Astrocyte (in vitro differentiated cells and primary cell): ENCODE measurements at regions not wholly inside any gene's neighbourhood (a gene's known extent, or its start where the extent isn't known, plus 50 kb on each side); places are given as distances from the start of the nearest gene placed in this dataset.

Experiments
- EZH2 ChIP-seq: IDR thresholded peaks from 2 replicates; pipeline ENCODE4 v1.6.1; 2012; ENCODE audit warnings: mild to moderate bottlenecking, low read length, inconsistent platforms; ENCODE audit not compliant: insufficient read depth
- TF ChIP-seq, protein P1 (sequence below): IDR thresholded peaks from 2 replicates; pipeline ENCODE4 v1.5.1; 2011; ENCODE audit warnings: low read depth, mild to moderate bottlenecking, inconsistent platforms, low read length, moderate library complexity; ENCODE audit not compliant: insufficient read depth

DNA sequence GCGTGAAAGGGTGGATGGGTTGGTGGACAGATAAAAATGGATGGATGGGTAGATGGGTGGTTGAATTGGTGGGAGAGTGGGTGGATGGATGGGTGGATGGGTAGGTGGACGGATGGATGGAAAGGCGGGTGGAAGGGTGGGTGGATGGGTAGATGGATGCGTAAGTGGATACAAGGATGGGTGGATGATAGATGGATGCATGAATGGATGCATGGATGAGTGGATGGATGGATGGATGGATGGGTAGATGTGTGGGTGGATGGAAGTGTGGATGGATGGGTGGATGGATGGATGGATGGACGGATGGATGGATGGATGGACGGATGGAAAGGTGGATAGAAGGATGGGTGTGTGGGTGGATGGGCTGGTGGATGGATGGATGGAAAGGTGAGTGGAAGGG is 77.0 kb upstream of the GRK3 start:
- TF ChIP-seq EZH2: no peak
- TF ChIP-seq, protein P1, sequence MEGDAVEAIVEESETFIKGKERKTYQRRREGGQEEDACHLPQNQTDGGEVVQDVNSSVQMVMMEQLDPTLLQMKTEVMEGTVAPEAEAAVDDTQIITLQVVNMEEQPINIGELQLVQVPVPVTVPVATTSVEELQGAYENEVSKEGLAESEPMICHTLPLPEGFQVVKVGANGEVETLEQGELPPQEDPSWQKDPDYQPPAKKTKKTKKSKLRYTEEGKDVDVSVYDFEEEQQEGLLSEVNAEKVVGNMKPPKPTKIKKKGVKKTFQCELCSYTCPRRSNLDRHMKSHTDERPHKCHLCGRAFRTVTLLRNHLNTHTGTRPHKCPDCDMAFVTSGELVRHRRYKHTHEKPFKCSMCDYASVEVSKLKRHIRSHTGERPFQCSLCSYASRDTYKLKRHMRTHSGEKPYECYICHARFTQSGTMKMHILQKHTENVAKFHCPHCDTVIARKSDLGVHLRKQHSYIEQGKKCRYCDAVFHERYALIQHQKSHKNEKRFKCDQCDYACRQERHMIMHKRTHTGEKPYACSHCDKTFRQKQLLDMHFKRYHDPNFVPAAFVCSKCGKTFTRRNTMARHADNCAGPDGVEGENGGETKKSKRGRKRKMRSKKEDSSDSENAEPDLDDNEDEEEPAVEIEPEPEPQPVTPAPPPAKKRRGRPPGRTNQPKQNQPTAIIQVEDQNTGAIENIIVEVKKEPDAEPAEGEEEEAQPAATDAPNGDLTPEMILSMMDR: no peak
